HG02852 (cell line): ENCODE measurements at regions not wholly inside any gene's neighbourhood (a gene's known extent, or its start where the extent isn't known, plus 50 kb on each side); places are given as distances from the start of the nearest gene placed in this dataset.
A peak's percentile ranks its signal among the peaks of the same experiment; 100 is the strongest.

Experiments used
- ATAC-seq: cut with Tn5 transposase; IDR thresholded peaks from one replicate; pipeline ENCODE4 v1.9.1; 2021; ENCODE audit warnings: mild to moderate bottlenecking, moderate library complexity; ENCODE audit not compliant: unreplicated experiment

DNA sequence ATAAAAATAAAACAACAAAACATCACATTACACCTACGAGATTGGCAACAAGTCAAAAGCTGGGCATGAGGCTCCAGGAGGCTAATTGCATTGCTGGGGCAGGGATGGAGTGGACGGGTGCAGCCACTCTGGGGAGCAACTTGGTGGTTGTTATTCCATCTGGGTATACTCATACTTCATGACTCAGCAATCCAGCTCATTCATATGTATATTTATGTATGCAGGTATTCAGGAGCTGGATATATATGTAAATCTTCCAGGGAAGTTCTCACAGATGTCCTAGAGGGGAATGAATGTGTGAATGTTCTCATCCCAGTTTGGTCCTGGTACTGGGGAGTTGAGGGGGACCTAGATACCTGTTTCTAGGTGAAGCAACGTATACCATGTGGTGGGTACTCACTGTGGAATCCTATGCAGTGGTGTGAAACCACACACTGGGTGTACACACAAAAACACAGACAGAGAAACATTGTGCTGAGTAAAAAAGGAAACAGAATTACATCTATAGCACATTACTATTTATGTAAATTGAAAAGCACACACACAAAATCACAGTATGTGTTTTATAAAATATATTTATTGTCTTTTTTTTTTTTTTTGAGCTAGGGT lies 79.7 kb upstream of the RAB4A start:
- no peak for ATAC-seq

DNA sequence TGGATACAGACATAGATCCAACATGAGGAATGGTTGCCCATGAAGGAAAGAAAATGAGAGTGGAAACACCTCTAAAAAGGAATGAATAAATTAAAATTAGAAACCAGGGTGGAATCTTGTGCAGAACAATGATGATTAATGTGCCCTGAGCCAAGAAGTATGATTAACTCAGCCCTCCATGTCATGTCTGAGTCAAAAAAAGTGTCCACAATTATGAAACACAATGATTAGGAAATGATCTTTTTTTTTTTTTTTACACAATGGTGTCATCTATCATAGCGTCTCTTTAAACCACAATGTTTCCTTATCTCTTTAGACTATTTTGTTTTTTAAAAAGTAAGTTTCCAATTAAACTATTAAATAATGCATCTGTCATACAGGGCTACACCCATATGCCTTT lies 78.9 kb upstream of the RAB4A start:
- no peak for ATAC-seq

DNA sequence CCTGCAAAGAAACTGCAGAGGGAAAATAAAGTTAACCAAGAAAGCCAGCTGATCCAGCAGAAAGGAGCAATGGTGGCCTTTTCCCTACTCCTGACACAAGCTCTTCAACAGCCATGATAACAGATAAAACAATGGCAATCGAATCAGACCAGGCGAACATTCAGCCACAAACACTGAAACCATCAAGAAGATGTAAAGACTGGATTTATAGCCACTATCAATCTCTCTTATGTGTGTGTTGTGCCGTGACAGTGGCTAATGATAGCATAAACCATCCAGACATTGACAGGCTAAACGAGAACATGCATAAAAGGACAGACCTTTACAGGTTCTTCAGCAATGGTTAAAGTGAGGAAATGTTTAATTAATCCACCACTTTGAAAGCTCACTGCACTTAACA lies 78.1 kb upstream of the RAB4A start:
- ATAC-seq: no peak

DNA sequence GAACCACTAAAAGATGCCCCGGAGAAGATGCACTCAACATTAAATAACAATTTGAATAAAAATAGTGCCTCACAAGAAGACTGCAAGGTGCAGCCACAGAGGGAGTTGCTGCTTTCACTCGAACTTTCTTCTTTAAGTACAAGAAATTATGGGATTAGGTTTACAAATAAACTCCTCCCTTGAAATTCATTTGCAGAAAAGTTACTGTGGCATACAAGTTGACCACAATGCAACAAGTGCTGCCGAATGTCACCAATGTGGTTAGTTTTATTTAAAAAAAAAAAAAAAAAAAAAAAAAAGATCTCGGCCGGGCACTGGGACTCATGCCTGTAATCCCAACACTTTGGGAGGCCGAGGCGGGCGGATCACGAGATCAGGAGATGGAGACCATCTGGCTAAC lies 76.8 kb upstream of the RAB4A start:
- no peak for ATAC-seq

DNA sequence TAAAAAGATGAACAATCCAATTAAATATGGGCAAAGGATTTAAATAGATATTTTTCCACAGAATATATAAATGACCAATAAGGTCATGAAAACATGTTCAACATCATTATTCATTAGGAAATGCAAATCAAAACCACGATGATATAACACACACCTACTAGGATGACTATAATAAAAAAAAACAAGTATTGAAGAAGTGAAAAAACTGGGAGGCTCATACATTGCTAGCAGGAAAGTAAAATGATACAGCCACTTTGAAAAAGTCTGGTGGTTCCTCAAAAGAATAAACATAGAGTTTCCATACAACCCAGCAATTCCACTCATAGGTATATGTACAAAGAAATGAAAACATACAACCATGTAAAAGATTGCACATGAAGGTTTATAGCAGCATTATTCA lies 75.7 kb upstream of the RAB4A start:
- no peak for ATAC-seq

DNA sequence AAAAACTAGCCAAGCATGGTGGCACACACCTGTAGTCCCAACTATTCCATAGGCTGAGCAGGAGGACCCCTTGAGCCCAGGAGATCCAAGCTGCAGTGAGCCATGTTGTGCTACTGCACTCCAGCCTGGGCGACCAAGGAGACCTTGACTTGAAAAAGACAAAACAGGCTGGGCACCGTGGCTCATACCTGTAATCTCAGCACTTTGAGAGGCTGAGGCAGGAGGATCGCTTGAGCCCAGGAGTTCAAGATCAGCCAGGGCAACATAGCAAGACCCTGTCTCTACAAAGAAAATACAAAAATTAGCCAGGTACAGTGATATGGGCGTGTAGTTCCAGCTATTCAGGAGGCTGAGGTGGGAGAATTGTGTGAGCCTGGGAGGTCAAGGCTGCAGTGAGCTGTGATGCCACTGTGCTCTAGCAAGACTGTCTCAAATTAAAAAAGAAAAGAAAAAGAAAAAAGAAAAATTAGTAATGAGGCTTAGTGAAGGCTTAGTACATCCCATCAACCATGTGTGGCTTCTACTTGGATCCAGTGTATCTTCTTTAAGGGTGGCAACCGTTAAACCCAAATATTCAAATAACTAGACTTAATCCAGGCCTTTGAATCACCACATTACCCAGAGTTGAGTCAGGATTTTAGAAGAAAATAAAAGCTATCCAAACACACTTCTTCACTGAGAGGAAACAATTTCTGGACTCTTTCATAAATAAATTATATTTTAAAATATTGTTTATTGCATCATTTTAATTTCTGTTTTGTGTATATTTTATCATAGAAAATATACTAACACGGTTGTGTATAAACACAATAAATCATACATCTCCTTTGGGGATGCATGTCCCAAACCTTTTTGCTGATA lies 74.3 kb upstream of the RAB4A start:
- ATAC-seq: no peak

DNA sequence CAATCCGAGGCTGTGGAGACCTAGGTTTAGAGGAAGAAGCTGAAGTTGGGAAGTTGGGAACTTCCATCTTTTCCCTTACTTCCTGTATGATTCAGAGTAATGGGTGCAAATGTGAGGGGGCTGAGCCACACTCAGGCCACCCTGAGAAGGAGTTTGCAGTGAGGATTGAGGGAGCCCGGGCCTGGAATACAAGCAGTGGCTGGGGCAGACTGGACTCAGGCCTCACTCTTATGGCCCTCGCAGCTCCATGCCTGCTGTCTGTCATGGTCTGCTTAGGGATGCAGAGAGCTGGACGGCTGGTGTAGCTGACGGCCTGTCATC lies 73.7 kb upstream of the RAB4A start:
- no peak for ATAC-seq

DNA sequence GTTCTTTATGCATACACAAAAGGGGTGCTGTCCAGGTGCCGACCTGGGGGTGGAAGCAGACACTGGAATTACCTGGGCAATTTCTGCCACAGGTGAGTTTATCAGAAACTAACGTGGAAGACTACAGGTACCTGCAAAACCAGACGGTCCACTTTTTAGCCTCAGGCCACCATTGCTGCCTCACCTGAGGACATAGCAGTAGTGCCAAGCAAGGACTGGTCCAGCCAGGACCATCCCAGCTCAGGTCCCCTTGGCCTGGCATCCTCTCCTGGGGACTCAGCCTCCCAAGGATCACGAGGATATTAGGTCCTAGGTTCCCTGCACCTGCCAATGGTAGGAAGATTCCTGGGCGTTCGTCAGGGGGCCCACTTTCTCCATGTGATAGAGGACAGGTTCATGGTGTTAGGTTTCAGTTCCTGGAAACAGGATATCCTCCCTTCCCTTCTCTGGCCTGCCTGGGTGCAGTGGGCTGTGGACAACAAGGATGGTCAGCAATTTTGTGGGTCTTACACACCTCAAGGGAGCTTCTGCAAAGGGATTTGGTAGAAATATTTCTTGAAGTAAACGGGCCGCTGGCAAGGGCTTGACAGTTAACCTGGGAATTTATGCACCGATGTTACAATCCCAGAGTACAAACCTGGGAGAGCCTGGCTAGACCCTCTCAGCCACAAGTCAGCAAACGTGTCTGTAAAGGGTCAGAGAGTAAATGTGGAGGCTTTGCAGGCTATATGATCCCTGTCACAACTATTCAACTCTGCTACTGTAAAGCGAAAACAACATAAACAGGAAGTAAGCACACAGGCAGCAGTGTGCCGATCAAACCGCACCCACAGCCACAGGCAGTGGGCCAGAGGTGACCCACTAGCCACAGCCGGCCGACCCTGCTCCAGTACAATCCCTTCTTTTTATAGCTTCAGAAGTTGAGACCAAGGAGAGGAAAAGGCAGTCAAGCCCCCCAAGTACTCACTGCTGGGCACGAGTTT lies 71.4 kb upstream of the RAB4A start:
- ATAC-seq: peak; percentile 82

DNA sequence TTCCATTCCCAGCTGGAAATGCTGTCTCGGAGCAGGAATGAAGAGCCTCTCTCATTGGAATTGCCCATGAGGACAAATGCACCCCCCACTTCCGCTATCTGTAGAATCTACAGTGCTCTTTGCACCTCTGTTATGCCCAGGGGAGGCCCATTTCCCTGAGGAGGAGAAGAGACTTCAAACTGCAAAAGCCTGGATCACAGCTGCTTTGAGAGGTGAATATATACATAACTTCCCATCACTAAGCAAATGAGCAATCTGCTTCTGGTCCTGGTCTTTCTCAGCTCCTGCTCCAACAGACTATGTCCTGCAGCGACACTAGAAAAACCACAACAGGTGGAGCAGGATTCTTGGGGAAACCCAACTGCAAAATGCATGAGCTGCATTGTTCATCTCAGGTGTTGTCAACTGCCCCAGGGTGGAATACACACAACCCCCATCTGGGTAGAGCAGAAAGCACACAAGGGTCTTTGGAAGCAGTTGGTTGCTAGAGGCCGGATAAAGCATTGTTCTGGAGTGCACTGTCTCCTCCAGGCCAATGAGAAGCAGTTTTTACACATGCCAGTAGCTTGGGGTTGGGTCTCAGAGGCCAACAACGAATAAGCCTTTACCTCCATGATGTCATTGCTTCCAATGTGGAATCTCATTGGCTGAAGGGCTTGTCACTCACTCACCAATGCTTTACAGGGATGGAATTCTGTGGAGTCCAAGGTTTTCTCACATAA lies 67.7 kb upstream of the RAB4A start:
- no peak for ATAC-seq

DNA sequence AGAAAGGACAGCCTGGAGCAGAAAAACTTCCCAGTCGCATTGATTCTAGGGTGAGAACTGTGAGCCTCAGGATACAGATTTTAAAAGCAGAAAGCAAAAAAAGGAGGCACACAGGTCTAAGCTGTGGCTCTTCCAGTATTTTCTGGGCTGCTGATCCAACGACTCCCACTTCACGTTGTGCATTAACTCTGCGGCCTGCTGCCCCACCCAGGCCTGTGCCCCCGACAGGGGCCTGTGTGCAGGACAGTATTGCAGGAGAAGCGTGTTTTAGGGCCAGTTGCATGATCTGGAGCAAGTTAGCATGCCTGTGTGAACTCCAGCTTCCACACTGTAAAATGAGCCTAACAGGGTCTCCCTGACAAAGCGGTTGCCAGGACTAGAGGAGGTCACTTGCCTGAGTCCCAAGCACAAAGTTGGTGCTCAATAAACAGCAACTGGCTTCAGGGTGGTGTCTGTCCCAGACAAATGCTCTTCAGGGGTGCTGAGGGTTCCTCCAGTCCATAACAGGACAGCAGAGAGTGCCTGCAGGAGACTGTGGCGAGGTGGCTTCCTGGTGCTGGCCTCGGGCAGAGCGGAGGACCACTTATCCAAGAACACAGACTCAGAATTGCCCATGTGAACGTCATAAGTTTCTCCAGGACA lies 66.8 kb upstream of the RAB4A start:
- no peak for ATAC-seq

DNA sequence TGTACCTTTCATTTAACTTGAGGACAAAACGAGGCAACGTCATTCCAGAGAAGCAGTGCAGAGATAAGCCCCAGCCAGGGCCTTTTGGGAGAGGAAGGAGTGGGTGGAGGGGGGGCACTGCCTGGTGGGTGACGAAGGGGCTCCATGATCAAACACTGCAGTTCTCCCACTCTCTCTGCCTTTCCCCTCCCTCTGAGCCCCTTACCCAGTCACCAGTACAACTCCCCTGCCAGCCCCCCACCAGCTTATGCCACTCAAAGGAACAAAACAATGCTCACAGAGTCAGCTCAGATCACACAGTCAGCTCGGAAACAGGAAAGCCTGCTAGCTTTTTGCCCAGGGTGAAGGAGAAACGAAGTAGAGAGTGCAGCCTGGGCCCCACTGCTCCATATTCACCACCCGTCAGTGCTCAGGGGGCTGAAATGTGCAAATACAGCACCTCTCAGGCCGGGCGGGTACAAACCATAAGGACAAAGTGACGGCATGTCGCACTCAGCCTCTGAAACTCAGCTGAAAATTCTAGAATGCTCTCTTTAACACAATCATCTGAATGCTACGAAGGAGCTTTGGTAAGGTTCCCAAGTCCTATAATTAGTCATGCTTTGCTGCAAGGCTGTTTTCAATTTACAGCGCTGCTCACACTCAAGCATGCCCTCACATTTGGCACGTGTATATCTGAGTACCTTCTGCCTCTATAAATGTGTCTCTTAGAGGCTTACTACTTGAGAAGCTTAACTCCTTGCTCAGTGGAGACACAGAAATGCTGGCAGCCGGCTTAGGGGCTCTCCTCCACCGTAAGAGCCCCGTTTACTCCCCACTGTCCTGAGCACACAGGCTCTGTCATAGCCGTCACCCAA lies 65.8 kb upstream of the RAB4A start:
- no peak for ATAC-seq

DNA sequence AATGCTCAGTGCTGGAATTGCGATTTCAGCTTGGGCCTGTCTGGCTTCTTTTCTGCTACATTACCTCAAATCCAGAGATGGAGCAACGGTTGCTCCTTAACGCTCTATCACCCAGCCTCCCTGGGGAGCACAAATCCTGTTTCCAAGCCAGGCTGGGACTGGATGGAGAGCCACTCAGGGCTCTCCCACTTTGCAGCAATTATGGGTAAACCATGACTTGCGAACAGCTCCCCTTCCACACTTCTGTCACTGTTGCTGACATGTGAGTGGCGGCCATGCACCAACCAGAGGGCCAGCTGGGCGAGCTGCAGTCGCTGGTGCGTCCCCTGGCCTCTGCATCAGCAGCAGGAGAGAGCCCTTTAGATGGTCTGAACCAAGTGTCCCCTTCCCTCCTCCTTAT lies 65.1 kb upstream of the RAB4A start:
- ATAC-seq: no peak

DNA sequence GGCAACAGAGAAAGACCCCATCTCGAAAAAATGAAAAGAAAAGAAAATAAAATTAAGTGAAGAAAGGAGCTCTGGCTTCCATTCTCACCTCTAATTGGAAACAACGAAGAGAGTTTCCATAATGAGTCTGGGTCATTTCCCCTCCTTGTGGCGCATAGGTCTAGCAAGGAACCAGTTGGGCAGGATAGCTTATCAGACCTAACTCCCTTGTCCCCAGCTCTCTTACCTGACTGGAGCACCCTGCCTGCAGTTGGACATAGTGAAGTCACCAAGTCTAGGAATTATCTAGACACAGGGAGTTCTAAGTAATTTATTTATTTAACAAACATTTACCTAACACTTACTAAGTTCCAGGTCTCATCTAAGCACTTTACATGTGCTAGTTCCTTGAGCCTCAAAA lies 63.0 kb upstream of the RAB4A start:
- no peak for ATAC-seq

DNA sequence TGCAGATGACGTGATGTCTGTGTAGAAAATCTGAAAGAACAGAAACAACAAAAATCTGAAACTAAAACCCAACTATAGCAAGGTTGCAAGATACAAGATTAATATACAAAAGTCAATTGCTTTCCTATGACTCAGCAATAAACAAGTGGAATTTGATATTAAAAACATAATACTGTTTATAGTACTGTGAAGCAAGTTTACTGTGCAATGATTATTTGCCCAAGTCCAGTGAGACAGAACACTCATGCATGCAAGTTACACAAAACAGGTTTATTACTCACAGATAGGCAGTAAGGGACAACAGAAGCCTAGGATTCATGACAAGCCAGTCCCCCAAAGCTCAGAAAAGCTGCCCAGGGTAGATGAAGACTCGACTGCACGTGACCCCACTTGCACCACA lies 62.4 kb upstream of the RAB4A start:
- no peak for ATAC-seq

DNA sequence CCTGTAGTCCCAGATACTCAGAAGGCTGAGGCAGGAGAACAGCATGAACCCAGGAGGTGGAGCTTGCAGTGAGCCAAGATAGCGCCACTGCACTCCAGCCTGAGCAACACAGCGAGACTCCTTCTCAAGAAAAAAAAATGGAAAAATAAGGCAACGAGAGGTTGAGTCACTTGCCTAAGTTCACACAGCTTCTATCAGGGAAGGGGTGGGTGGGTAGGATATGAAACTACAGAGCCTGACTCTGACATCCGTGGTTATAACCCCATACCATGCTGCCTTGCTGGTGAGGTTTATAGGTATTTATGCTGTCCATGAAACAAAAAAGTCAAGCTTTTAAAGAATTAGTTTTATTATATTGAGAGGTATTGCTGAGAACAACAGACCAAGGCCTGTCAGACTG lies 61.5 kb upstream of the RAB4A start:
- no peak for ATAC-seq

DNA sequence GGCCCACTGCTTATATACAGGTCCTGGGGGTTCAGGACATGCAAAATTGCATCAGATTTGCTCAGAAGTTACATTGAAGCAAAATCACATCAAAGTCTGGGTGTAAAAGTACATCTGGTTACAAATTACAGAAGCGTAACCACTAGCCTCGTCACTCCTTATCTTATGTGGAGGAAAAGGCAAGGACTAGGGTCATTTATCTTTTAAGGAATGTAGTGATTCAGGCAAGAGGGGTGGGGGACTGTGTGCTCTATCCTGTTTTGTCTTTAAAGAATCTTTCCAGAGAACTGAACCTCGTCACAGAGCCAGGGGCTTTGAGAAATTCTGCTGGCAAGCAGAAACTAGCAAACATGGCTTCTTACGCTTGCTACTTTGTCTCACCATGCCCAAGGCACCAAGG lies 61.1 kb upstream of the RAB4A start:
- no peak for ATAC-seq

DNA sequence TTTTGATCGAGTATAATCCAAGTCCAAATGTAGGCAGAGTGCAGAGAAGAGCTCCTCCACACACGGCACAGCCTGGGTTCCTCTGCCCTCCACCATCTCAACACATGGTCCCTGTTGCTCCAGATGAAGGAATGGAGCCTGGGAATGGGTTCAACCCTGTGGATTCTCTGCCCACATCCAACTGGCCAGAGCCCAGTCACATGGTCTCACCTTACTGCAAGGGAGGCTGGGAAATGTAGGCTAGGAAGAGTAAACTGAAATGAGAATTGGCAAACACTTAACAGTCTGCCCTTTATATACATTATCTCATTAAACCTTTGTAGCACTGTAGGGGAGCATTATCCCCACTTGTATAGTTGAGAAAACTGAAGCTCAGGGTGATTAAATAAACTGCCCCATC lies 60.1 kb upstream of the RAB4A start:
- no peak for ATAC-seq

DNA sequence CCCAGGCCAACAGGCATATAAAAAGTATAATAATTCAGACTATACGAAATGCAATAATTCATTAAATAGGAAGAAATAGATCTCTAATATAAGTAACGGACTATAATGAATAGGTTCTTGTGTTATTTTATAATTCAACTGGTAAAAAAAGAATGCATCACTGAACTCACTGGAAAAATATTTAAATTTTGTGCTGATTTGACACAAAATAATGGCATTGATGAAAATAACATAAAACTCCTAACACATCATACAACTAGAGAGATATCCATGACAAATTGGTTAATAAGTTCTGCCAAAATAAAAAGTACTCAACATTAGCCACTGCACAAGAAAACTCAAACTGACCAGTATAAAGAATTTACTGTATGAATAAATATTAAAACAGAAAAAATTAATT lies 57.1 kb upstream of the RAB4A start:
- ATAC-seq: no peak

DNA sequence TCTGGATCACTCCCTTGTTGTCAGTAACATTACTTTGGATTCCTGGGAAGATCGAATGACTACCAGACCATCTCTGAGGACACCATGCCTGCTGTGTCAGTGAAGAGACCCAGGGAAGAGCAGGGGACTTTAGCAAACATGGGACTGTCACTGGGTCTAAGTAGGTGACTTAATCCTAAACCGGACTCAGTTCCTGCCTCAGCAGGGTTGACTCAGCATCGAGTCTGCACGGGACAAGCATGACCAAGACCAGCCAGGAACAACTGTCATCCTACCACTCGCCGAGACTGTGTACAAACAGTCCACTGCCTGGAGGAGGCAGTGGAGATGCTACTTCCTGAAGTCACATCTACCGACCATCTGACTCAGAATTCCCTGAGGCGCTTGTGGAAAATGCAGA lies 53.2 kb upstream of the RAB4A start:
- no peak for ATAC-seq

DNA sequence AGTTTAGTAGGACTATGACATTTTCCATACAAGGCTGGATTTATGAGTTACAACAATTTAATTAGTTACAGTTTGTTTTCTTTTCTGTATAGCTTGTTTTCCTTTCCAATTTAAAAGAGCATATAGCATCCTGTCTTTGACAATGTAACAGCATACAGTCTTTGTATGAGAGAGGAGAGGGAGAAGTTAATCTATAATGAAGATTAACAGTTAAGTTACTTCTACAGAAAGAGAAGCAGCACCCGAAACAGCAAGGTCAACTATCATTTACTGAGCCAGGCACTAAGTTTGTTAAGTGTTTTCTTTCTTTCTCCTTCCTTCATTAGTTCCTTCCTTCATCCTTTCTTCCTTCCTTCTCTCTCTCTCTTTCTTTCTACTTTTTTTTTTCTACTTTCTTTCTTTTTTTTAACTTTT lies 52.3 kb upstream of the RAB4A start:
- ATAC-seq: no peak
